HG03039 (cell line): ENCODE measurements at regions not wholly inside any gene's neighbourhood (a gene's known extent, or its start where the extent isn't known, plus 50 kb on each side); places are given as distances from the start of the nearest gene placed in this dataset.

Experiments used
- ATAC-seq: cut with Tn5 transposase; IDR thresholded peaks from one replicate; pipeline ENCODE4 v1.9.1; 2021; ENCODE audit warnings: mild to moderate bottlenecking, moderate library complexity; ENCODE audit not compliant: unreplicated experiment

GRCh38 chr4:176504118-176504517, 184.4 kb downstream of the SPCS3 start:
- no peak for ATAC-seq

DNA sequence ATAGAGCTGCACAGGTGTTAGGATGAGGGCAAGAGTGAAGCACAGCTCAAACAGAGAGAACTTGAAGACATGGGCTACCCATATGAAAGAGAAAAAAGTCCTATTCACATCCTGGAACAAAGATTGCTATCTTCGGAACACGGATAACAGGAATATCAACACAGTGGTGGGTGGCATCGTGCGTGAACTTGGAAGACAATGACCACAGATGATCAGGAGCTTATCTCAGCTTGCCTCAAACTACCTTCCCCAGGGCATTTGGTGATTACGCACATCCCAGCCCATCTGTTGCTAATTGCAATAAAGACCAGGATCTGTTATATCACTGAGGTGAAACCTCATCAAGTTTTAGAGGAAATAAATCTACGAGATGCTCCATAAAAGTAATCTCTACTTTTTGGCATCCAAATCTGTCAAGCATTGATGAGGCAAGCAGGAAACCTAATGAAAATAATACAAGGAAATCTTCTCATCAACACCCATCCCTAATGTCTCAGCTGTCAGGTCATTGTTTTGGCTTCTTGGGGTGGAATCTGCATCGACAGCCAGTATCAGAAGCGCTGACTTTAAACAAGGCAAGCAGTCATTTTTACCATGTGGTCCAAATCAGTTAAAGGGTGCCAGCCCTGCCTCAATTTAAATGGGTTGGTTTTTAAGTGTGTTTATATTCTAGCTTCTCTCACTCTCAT, 188.2 kb downstream of the SPCS3 start:
- no peak for ATAC-seq

DNA sequence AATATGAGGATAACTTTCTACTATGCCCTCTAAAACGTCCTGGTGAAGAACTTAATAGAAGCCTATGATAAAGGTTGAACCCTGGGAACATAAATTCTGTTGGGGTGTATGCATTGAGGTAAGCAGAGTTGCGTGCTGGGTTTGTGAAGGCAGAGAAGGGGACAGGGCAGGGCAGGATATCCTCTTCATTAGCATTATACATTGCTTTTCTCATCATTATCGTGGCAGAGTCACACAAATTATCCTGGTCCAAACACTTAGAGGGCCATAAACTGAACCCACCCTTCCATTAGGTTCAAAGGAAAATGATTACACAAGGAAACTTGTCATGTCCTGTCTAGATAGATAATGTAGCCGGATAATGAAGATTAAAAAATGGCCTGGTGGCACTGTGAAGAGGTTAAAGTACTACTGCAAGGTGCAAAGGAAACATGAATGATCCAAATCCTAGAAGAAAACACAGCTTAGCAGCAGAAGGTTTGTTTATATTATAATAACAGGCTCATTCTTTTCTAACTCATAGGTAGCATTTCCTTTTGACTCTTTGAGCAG, 189.1 kb downstream of the SPCS3 start:
- no peak for ATAC-seq

GRCh38 chr4:176525576-176525975, 205.8 kb downstream of the SPCS3 start:
- ATAC-seq = no peak

GRCh38 chr4:176526704-176527103, 206.9 kb downstream of the SPCS3 start:
- ATAC-seq = no peak

GRCh38 chr4:176529574-176529973, 209.8 kb downstream of the SPCS3 start:
- no peak for ATAC-seq

- ATAC-seq = no peak
Measured at GRCh38 chr4:176533159-176533558, 213.4 kb downstream of the SPCS3 start.

DNA sequence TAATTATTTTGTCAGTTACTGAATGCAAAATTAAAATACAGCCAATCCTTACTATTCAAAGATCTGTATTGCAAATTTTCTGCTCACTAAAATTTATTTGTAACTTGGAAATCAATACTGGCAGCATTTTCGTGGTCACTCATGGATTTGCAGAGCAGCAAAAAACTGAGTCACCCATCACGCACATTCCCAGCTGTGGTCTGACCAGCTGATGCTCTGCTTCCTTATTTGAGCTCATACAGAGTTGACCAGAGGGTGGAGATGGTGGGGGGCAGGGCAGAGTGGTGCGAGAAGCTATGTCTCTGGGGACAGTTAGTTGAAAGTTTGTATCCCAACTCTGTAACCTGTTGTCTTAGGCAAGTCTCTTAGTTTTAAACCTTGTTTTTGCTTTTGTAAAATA, 214.8 kb downstream of the SPCS3 start:
- no peak for ATAC-seq

DNA sequence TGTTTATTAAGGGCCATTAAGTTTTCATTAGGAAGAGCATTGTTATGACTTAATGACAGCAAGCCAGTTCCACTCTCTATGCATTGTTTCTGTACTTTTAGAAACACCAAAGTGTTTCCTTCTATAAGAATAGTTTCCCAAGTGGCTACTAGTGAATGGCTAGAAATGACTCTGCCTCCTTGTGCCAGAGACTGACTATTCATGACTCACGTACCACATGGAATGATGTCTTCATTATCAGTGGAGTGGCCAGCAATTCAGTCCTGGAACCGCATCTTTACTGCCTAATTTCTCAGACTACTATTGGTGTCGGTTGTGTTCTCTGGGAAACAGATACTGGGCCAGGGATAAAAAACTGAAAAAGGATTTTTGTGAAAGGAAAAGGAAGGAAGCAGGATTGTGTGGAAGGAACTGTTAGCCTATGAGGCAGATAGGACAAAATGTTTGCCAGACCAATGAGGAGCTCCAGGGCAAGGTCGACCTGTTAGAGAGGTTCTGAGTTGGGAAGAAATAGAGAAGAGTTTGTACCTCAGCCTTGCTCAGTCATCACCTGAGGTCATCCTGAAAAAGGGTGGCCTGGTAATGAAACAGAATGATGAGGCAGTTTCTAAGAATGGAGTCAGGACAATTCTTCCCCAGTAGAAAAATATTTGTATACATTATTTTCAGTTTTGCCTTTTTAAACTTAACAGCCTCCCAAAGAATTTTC, 218.6 kb downstream of the SPCS3 start:
- no peak for ATAC-seq

GRCh38 chr4:176539091-176539784, 219.5 kb downstream of the SPCS3 start:
- no peak for ATAC-seq

- no peak for ATAC-seq
Measured at GRCh38 chr4:176539785-176540175, 220.0 kb downstream of the SPCS3 start.

- no peak for ATAC-seq
Measured at GRCh38 chr4:176540814-176541213, 221.0 kb downstream of the SPCS3 start.

- no peak for ATAC-seq
Measured at GRCh38 chr4:176545872-176546271, 226.1 kb downstream of the SPCS3 start.

DNA sequence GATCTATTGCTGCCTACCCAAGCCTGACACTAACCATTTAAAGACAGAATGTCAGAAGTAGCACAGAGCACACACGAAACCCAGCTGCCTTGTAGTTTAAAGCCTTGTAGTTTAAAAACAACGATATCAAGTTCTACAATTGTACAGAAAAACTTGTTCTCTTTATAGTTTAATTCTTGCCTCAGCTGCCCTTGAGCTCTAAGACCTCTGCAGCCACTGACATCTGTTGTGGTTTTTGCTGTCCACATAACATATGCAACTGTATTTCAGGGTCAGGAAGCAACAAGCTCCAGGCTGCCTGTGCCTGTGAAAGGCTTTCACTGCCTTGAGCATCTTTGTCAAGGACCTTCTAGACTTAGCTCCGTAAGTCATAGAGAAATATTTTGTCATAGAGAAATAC, 227.2 kb downstream of the SPCS3 start:
- ATAC-seq = no peak

DNA sequence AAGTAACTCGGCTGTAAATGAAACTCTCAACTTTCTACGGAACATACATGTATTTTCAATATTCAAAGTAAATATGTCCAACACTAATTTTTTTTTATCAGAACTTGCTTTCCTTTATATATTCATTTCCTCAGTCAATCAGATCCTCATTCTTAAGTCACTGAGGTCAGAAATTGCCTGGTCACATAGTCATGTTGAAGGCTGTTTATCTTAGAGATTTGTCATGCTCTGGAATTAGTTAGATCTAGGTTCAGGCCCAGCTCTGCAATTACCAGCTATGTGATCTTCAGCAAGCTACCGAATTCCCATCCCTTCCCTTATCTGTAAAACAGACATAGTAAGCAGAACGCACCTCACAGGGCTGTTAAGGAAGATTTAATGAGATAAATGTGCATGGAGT, 228.8 kb downstream of the SPCS3 start:
- no peak for ATAC-seq

DNA sequence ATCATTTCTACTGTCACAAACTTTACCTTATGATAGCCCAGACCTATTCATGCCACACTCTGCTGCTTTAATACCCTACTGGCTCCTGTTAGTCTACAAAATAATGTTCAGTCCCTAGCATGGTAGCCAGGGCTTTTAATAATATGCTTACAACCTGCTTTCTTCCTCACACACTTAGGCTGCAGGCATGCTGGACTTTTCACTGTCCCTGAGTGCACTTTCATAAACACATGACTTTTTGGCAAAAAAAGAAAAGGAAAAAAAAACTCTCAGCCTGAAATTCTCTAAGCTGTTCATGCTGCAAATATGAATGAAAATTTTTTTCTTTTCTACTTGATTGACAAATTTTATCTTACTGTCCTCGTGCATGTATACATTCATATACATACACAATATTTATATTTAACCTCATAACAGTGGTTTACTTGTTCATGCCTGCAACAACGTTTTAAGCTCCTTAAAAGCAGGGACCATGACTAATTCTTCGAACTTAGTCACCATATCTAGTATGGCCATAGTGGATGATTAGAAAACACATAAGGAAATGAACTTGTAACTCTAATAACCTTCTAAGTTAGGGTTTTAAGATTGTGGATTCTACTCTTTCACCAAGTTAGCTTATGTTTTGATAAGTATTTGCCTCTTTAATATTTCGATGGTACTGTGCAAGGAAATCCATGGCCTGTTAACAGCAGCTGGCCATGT, 229.5 kb downstream of the SPCS3 start:
- ATAC-seq = no peak

- no peak for ATAC-seq
Measured at GRCh38 chr4:176558661-176559060, 234.1 kb downstream of the VEGFC start.

GRCh38 chr4:176561368-176561767, 231.4 kb downstream of the VEGFC start:
- no peak for ATAC-seq

DNA sequence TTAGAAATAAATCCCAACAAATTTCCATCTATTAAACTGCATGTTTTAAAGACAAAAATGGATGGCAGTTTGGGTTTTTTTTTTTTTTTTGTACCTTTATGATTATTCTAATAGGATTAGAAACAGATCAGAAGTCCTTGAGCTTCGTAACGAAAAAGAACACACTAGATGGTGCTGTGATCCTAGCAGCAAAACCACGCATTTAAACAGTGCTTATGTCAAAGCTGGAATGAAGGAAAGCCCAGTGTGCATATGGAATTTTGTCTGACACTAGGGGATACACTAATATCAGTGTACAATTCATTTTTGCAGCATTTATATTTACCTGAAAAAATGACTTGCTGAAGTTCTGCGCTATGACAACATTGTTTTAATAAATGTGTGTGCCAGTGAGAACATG, 229.1 kb downstream of the VEGFC start:
- no peak for ATAC-seq

GRCh38 chr4:176565049-176565448, 227.7 kb downstream of the VEGFC start:
- no peak for ATAC-seq

DNA sequence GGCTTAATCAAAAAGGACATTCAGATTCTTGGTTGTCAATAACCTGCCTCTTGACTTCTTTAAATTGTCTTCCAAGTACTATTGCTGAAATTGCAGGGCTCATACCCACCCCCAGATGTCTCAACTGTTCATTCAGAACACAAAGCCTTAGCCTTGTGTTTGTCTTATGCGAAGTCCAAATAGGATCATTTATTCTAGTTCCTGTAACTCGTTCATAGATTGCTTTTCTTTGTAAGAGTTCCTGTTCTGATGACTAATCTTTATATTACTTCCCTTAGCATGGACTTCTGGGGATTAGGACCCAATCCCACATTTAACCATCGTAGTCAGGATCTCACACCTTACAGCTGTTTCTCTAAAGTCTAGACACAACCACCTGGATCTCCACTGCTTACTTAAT, 226.0 kb downstream of the VEGFC start:
- no peak for ATAC-seq
